GM18867 (cell line): ENCODE measurements at regions not wholly inside any gene's neighbourhood (a gene's known extent, or its start where the extent isn't known, plus 50 kb on each side); places are given as distances from the start of the nearest gene placed in this dataset.
"Not testable (repeated sequence)": the region's sequence is repeated elsewhere in the genome, so short reads cannot be mapped to it uniquely, and the experiment has no call there.

Experiments used
- ATAC-seq: cut with Tn5 transposase; IDR thresholded peaks from one replicate; pipeline ENCODE4 v1.9.1; 2021; ENCODE audit warnings: mild to moderate bottlenecking, moderate library complexity; ENCODE audit not compliant: unreplicated experiment

DNA sequence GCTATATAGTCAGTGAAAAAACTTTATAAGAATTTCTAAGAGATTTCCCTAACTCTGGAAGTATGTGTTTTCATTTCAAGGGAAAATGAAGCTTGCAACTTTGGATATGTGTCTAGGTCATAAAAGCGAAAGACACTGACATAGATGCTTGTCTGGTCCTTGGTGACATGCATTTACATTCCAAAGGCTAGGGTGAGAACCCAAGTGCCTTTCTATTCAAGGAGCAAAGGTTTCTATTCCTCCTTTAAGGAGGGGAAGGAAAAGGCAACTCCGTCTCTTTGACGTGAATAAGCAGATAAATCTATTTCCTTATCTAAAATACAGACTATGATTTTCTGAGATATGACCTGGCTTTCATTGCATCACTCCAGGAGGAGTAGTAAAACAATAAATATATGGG lies 261.1 kb downstream of the CDH7 start:
- ATAC-seq: no peak

DNA sequence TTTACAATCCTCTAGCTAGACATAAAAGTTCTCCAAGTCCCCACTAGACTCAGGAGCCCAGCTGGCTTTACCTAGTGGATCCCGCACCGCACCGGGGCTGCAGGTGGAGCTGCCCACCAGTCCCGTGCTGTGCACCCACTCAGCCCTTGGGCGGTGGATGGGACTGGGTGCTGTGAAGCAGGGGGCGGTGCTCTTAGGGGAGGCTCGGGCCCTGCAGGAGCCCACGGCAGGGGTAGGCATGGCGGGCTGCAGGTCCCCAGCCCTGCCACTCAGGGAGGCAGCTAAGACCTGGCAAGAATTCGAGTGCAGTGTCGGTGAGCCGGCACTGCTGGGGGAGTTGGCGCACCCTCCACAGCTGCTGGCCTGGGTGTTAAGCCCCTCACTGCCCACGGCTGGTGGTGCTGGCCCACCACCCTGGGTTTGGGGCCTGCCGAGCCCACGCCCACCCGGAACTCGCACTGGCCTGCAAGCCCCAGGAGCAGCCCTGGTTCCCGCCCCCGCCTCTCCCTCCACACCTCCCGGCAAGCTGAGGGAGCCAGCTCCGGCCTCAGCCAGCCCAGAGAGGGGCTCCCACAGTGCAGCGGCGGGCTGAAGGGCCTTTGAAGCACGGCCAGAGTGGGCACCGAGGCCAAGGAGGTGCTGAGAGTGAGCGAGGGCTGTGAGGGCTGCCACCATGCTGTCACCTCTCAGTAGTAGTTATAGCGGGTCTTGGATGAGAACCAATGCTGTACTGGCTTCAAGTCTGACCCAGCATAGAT lies 255.2 kb downstream of the CDH7 start:
- no peak for ATAC-seq

DNA sequence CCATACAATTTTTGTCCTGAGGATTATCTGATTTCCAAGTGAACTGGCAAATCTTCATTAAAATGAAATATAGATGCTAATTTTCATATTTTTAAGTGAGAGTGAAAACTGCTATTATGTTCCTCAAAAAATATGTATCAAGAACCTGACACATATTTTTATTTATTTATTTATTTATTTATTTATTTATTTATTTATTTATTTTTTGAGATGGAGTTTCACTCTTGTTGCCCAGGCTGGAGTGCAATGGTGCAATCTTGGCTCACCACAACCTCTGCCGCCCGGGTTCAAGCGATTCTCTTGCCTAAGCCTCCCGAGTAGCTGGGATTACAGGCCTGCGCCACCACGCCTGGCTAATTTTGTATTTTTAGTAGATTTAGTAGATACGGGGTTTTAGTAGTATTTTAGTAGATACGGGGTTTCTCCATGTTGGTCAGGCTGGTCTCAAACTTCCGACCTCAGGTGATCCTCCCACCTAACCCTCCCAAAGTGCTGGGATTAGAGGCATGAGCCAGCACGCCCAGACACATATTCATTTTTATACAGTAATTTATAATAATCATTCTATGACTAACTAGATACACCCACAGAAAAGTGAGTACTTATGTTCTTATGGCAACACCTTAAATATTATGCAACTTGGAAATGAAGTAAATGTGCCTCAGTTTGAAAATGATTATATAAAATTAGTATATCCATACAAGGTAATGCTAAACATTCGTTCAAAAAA lies 248.3 kb downstream of the CDH7 start:
- not testable (repeated sequence) for ATAC-seq

DNA sequence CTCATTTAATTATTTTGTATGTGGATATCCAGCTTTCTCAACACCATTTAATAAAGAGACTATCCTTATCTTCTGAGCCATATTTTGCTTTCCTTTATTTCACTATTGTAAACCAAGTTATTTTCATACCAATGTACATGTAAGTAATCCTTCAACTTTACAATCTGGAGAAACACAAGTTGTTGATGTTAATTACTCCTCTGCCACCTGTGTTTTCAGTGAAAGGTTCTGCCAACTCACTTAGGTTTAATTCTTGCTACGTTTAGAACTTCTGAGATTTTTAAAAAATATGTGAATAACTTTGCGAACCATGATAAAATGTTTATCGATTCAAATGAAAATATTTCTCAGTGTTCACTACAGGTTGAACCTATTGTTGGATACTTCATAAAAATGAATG lies 244.4 kb downstream of the CDH7 start:
- ATAC-seq: no peak

DNA sequence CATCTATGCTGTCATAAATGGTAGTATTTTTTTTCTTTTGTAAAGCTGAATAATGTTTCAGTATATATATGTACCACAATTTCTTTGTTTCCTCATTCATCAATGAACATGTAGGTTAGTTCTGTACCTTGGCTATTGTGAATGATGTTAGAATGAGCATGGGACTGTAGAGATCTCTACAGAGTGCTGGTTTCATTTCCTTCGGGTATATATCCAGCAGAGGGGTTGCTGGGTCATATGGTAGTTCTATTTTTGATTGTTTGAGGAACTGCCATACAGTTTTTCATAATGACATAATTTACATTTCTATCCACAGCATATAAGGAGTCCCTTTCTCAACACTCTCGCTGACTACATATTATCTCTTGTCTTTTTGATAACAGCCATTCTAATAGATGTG lies 243.5 kb downstream of the CDH7 start:
- no peak for ATAC-seq

DNA sequence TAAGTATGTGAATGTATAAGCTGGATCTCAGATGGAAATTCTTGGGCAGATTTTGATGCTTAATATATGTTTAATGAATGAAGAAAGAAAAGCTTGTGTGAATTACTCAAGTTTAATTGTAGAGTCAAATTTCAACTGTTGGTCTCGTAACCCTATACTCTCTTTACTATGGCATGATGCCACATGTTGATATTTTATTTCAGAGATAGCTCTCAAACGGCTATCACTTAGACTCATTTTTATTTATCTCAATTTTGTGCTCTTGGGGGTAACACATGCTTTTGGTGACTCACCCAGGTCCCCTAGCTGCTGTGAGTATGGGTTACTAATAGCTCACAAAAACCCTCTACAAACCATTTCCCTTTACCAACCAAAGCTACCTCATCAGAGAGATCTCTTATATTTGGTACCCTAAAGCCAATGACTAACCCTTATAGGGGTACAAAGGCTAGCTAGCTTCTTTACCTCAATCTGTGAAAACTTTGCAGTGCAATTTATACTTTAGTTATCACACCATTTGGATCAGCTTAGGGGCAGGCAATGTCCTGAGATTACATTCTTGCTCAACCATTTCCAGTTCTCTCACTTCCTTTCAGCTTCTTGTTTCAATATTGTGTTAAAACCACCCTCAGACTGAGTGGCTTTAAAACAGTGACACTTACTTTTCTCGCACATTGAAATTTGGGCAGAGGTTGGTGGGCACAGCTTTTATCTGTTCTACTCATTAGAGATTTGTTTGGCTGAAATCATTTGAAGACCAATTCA lies 240.3 kb downstream of the CDH7 start:
- no peak for ATAC-seq

DNA sequence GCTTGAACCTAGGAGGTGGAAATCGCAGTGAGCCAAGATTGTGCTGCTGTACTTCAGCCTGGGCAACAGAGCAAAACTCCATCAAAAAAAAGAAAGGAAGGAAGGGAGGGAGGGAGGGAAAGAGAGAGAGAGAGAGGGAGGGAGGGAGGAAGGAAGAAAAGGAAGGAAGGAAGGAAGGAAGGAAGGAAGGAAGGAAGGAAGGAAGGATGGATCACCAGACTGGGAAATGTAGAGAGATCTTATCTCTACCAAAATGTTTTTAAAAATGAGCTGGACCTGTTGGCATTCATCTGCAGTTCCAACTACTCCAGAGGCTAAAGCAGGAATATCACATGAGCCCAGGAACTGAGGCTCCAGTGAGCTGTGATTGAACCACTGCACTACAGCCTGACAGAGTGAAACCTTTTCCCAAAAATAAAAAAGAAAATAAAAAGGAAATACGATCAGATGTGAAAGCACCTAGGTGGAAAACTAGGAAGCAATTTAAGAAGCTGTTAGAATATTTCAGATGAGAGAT lies 239.4 kb downstream of the CDH7 start:
- no peak for ATAC-seq

DNA sequence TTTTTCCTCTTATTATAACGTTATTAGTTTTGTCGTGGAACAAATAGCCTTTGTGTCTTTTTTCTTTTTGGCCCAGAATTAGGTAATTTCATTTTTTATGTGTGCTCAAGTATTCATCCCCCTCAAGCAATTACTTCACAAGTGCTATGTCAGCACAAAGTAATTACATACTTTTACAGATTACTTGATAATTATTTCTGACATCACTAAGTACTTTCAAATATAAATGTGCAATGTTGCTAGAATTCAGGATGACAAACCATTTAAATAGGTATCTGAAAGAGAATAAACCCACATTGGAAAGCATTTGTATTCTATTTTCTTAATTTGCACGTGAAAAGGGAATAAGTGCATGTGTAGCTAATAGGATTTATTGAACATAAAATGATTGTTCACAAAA lies 238.2 kb downstream of the CDH7 start:
- no peak for ATAC-seq

DNA sequence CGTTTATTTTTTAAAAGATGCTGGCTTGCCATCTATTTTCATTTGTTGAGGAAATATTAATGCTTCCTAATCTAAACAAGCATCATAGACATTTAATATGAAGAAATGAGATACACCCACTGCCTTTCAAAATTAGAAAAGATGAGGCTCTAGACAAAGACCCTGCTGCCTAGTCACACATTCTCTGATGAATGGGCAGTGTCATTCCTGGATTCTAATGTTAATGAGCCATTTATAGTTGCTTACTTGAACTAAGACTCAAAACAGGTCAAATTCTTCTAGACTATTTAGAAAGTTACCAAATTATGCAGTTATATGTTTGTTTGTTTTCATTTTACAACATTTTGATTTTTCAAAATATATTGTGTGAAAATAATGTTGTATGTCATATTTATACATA lies 237.6 kb downstream of the CDH7 start:
- no peak for ATAC-seq

DNA sequence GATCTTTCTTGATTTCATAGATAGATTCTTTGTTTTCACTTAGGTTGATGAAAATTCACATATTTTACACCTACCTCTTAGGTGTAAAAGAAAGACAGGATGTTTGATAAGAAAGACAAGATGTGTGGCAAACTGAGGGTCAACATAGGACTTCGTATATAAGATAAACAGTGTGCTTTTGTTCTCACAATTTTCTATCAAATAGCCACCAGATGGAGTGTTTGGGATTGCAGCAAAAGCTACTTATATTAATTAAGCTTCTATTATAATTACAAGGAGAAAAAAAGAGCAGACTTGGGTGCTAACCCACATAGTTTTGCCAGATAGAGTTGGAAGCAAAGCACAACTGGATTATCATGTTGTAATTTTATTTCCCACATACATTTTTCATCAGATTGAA lies 232.9 kb downstream of the CDH7 start:
- no peak for ATAC-seq

DNA sequence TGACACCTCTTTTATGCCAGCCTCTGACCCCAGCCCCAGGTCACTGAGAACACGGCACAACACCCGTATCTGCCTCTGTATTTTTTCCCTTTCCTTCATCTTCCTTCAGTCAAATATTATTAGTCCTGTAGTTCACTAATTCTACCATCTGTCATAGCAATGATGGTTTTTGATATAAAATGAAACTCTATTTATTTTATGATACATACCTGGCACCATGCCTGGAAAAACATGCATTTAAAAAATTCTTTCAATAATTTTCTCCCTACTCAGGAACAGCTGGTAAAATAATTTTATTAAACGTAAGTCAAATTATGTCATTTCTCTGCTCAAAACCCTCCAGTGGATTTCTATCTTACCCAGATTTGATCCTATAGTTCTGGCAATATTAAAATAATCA lies 224.7 kb downstream of the CDH7 start:
- no peak for ATAC-seq

DNA sequence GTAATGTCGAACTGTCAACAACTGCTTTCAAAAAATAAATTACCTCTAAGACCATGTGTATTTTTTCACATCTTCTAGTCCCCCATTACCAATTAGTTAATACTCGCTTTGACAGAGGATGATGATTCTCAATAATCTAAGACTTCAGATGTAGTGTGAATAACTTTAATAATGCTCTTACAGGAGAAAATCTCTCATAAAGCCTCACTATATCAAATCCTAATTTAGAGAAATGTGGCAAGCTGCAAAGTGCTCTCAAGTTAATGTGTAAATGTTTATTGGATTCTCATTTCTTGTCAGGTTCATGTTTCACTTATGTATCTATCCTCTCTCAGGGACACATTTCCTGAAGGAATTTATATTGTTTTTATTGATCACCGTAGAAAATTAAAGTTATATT lies 223.9 kb downstream of the CDH7 start:
- ATAC-seq: no peak

DNA sequence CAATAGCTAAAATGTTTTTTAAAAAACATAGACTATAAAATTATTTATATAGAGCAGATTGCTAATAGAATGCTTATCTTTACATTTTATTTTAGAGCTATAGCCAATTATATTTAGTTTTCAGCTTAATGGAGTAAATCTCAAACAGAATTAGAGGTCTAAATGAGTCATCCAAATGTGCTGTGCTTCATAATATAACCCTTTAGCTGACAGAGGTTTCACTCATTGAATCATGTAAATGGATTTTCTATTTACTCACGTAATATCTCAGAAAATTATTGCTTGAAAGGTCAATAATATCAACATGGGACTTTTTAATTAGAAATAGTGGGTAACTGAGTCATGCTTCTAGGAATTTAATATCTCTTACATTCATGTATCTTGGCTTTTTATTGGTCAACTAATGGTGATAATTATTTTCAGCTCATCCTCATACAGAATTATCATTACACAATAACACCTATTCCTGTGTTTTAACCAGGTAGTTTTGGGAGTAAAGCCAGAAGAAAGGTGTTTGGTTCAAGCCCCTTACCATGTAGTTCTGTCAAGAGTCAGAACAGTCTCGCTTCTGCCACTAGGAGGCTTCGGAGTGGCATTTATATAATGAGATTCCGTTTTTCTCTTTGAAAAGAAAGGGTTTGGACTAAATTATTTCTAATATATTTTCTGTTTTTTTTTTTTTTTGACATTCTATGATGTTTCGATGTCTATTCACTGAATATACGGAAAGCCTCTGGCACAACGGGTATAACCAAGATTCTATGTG lies 217.6 kb downstream of the CDH7 start:
- no peak for ATAC-seq

DNA sequence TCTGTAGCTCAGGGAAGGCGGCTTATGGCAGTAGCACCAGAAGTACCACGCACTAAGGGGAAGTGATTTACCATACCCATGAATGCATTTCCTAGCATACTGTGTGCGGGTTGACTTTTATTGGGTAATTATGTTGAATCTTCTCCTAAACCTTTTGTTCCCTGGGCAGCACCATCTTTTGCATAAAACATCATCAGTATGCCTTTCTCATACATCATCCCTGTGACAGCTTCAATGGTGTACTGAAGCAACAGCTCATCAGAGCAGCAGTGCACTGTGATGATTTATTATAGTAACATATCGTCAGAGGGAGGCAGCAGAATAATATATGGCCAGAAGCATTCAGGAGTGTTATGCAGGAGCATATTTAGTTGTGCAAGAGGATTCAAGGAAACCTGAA lies 204.9 kb downstream of the CDH7 start:
- no peak for ATAC-seq

DNA sequence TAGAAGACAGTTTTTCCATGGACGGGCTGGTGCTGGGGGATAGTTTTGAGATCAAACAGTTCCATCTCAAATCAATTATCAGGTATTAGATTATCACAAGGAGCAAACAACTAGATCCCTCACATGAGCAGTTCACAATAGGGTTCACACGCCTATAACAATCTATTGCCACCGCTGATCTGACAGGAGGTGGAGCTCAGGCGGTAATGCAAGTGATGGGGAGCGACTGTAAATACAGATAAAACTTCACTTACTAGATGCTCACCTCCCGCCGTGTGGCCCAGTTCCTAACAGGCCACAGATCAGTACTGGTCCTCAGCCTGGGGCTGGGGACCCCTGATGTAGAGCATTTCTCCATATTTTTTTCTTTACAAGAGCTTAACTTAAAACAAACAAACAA lies 203.6 kb downstream of the CDH7 start:
- no peak for ATAC-seq

DNA sequence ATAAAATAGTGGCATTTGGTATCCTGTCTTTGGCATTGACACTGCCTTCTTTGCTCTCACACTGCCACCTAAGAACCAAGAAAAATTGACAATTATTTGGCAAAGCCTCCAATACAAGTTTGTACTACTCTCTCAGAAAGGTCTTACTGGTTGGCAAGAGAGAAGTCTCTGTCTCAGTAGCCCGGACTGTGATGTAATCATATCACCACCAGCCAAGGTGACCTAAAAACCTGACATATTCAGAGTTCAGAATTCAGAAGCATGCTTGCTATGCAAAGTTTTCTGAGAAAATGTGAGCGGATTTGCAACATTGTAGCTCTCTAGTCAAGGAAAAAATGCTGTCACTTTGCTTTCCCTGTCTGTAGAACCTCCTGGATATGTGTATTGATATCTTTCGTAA lies 196.0 kb downstream of the CDH7 start:
- no peak for ATAC-seq

DNA sequence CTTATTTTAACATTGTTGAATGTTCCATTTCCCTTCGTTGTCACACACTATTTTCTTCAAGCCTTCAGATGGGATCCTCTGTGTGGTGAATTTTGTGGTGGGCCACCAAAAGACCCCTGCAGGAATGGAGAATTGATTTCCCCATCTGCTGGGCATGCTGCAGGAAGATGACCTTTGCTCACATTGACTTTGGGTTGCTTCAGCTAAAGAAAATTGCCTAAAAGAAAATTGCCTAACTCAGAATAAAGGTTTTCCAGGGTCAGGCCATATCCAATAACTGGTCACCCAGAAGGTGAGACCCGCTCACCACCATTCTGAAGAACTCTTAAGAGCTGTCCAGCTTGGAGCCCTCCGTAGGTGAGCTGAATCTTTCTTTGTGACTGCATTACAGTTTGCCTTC lies 192.5 kb downstream of the CDH7 start:
- ATAC-seq: no peak

DNA sequence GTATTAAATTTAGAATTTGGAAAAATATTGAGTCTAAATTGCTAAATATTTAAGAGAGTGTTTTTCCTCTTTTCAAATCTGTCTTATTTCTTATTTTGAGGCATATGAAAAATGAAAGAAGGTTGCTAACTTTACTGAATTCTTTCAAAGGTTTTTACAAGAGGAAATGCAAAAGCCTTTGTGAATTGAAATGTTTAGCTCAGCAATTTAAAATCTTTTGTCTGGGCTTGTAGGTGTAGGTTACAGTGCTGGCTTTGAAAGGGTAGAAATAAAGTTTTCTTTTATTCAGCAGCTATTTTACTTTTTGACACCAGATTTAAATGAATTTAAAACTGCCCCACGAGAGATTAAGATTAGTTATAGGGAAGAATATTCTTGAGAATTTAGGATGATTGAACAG lies 192.0 kb downstream of the CDH7 start:
- no peak for ATAC-seq

DNA sequence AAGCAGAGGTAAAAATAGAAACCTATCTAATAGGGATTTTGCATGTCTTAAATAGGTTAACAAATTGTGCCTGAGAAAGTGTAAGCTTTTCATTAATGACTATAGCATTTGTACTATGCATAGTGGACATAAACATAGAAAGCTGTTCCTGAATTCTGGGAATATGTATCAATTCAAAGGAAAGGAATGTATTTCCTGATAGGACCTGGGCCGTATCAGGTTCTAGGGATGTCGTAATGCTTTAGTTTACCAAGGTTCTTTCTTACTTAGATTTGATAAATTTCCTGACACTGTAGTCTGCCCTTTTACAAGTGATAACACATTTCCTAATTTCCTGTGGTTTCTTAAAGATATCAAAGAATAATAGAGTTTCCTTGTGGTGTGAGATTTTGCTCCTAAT lies 191.3 kb downstream of the CDH7 start:
- ATAC-seq: no peak

DNA sequence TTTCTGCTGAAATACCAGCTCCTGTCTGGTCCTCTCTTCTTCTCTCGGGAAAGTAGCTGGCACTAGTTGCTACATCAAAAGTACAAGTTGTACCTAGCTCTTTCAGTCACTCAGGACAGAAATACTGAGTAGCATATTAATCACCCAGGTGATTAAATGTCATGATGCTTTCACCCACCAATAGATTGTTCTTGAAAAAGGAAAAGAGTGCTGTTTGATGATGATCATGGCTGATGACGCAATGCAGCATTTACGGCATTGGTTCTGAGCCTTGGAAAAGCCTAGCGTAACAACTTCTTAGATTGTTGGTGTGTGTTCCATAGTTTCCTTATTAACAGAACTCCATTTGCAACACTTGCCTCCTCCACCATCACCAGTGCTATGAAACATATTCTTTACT lies 190.7 kb downstream of the CDH7 start:
- no peak for ATAC-seq
